GM12872 (cell line): ENCODE measurements at regions not wholly inside any gene's neighbourhood (a gene's known extent, or its start where the extent isn't known, plus 50 kb on each side); places are given as distances from the start of the nearest gene placed in this dataset.

Experiments used
- CTCF ChIP-seq: IDR thresholded peaks from 3 replicates; pipeline ENCODE4 v1.5.1; 2011; ENCODE audit warnings: low read depth, mild to moderate bottlenecking, low read length, moderate library complexity; ENCODE audit not compliant: insufficient read depth

GRCh38 chr18:34039611-34040010, 185.1 kb downstream of the NOL4 start:
- no peak for TF ChIP-seq CTCF

DNA sequence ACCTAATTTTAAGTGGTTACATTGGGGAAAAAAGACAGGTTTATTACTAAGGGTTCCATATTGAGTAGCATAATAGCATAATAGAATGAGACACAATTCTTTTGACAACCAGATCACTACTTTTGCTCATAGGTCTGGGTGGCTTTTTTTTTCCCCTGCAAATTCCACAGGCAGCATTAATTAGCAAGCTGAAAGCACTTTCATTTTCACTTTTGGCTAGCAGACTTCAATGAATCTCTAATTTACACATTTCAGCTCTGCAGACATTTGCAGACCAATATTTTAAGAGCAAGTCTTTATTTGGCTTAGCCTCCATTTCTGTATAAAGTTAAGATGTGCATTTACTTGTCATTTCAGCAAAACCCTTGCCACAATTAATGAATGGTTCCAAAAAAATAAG, 185.5 kb downstream of the NOL4 start:
- TF ChIP-seq CTCF: no peak

- TF ChIP-seq CTCF: no peak
These were observed 186.6 kb downstream of the NOL4 start for GRCh38 chr18:34038086-34038485.

DNA sequence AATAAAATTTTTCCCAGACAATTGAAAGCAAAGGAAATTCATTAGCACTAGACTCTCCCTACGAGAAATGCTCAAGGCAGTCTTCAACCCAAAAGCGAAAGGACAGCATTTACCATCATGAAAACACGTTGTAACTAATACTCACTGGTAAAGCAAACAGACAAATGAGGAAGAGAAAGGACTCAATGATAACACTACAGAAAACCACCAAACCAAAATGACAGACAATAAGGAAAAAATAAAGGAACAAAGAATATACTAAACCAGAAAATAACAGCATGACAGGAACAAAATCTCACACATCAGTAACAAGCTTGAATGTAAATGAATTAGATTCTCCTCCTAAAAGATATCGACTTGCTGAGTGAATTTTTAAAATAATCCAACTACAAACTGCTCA, 190.7 kb downstream of the NOL4 start:
- TF ChIP-seq CTCF: no peak

DNA sequence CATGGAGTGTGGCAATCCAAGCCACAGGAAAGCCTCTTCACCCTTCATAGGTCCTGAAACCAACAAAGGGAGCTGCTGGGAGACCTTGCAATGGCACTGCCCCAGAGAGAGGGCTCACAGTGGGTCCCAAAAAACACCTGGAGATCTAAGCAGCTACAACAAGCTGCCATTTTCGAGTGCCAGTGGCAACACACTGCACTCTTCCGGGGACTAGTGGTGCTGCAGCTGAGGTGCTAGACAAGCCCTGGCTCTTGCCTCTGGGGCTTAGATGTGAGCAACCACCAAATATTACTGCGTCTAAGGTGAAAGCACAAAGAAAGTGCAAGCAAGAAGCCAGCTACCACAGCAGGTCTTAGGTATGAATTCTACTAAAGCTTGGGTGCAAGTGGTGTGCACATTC, 192.9 kb downstream of the NOL4 start:
- TF ChIP-seq CTCF: peak; percentile 43; the same call in 2 of the 3 replicates

DNA sequence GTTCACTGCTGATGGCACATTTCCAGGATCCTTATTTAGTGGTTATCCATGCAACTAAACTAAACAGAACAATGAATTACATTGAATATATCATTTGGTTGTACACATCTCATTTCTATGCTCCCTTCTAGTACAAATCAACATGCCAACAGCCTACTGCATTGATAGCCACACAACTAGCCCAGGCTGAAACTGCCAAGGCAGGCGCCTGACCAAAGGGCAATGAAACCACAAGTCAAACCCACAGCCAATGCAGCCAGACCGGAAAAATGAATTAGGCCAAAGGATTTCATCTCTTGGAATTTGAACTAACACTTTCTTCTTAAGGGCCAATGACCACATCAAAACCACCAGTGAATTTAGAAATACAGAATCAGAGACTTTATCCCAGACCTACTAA, 196.4 kb downstream of the NOL4 start:
- TF ChIP-seq CTCF: no peak

DNA sequence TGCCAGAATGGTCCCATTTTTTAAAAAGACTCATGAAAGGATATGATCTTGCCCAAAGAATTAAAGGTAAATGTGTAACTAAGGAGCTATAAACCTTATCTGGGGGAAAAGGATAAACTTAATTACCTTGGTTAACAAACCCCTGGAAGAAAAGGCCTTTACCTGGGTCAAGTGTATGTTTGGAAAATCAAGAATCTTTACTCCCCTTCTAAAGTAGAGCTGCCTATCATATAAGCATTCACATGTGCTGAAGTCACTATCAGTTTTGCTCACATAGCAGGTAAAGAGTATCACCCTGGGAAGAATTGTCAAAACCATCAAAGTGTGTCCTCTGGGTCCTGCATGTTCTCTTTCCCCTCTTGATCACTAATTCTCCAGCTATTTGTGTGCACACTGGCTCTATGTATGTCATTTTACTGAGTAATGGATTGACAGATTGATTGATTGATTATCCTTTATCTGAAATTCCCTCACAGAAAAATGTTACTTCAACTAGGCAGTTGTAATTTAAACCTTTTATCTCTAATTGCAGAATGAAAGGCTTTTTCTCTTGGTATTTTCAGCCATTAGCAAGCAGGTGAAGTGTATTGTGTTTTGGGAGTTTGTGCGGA, 199.4 kb downstream of the NOL4 start:
- TF ChIP-seq CTCF: no peak
